ENCODE measurements at regions not wholly inside any gene's neighbourhood (a gene's known extent, or its start where the extent isn't known, plus 50 kb on each side); places are given as distances from the start of the nearest gene placed in this dataset.

GRCh38 chr11:122040464-122040863, 75.6 kb downstream of the BLID start:
- Histone ChIP-seq H3K27ac (no peak overlapping the region), H3K4me1 (no peaks in the 10 kb centered on the region), H3K9me3 (no peaks in the 10 kb centered on the region), H3K36me3 (no peaks in the 10 kb centered on the region), H3K27me3 (no peaks in the 10 kb centered on the region), H3K4me3 (no peak overlapping the region)
- no peak for DNase-seq
- in situ Hi-C loops (cut with MboI; ENCODE audit: low pct_ligation_motif_present in 1 of 4, low pct_unique_long_range_greater_than_20kb in 1 of 4, low sequenced_read_pairs in 3 of 4) (no loop called here), intact Hi-C loops (cut with DNase I; ENCODE audit: low total_unique reads) (no loop called here)
- TF ChIP-seq POLR2A (IDR thresholded peaks at IDR 0.05) = no peak
- TF ChIP-seq EP300 (IDR thresholded peaks at IDR 0.05; ENCODE audit: low read depth) = no peak
- TF ChIP-seq POLR2AphosphoS5 (IDR thresholded peaks at IDR 0.05) = no peak
- TF ChIP-seq CTCF (IDR thresholded peaks at IDR 0.05) = no peak
- 31 to 47% methylated on average over 4 to 6 of the region's 6 CpGs for WGBS, 2 donors (ENCODE audit: low coverage in 1 of 2)

GRCh38 chr11:122038543-122038942, 77.5 kb downstream of the BLID start:
- in situ Hi-C loops (cut with MboI; ENCODE audit: low pct_ligation_motif_present in 1 of 4, low pct_unique_long_range_greater_than_20kb in 1 of 4, low sequenced_read_pairs in 3 of 4) = no loop called here
- H3K27me3 ChIP-seq = no peaks in the 10 kb centered on the region
- 46 to 49% methylated on average over 2 of the region's 2 CpGs for WGBS, 2 donors (ENCODE audit: low coverage in 1 of 2)

GRCh38 chr11:122037911-122038310, 78.1 kb downstream of the BLID start:
- no peak overlapping the region for H3K4me3 ChIP-seq
- no peak overlapping the region for H3K27ac ChIP-seq
- TF ChIP-seq EP300 (IDR thresholded peaks at IDR 0.05; ENCODE audit: low read depth) = no peak
- no peak for TF ChIP-seq CTCF (IDR thresholded peaks at IDR 0.05)
- no peak for TF ChIP-seq POLR2A (IDR thresholded peaks at IDR 0.05)
- TF ChIP-seq POLR2AphosphoS5 (IDR thresholded peaks at IDR 0.05) = no peak
- H3K36me3 ChIP-seq = no peaks in the 10 kb centered on the region
- no peaks in the 10 kb centered on the region for H3K4me1 ChIP-seq
- no peaks in the 10 kb centered on the region for H3K9me3 ChIP-seq
- H3K27me3 ChIP-seq = no peaks in the 10 kb centered on the region
- no peak for DNase-seq
- in situ Hi-C loops (cut with MboI; ENCODE audit: low pct_ligation_motif_present in 1 of 4, low pct_unique_long_range_greater_than_20kb in 1 of 4, low sequenced_read_pairs in 3 of 4) (no loop called here), intact Hi-C loops (cut with DNase I; ENCODE audit: low total_unique reads) (no loop called here)

More at GRCh38 chr11:122038543-122038942, 77.5 kb downstream of the BLID start:
- Histone ChIP-seq H3K4me1 (no peaks in the 10 kb centered on the region), H3K4me3 (no peak overlapping the region), H3K9me3 (no peaks in the 10 kb centered on the region), H3K27ac (no peak overlapping the region), H3K36me3 (no peaks in the 10 kb centered on the region)
- intact Hi-C loops (cut with DNase I; ENCODE audit: low total_unique reads) = no loop called here
- DNase-seq = no peak
- TF ChIP-seq POLR2AphosphoS5 (IDR thresholded peaks at IDR 0.05) (no peak), EP300 (IDR thresholded peaks at IDR 0.05; ENCODE audit: low read depth) (no peak), POLR2A (IDR thresholded peaks at IDR 0.05) (no peak), CTCF (IDR thresholded peaks at IDR 0.05) (no peak)

GRCh38 chr11:122036493-122036892, 79.5 kb downstream of the BLID start:
- TF ChIP-seq EP300 (IDR thresholded peaks at IDR 0.05; ENCODE audit: low read depth) = no peak
- TF ChIP-seq POLR2AphosphoS5 (IDR thresholded peaks at IDR 0.05) = no peak
- TF ChIP-seq POLR2A (IDR thresholded peaks at IDR 0.05) = no peak
- no peak for TF ChIP-seq CTCF (IDR thresholded peaks at IDR 0.05)
- intact Hi-C loops (cut with DNase I; ENCODE audit: low total_unique reads) (no loop called here), in situ Hi-C loops (cut with MboI; ENCODE audit: low pct_ligation_motif_present in 1 of 4, low pct_unique_long_range_greater_than_20kb in 1 of 4, low sequenced_read_pairs in 3 of 4) (no loop called here)
- Histone ChIP-seq H3K4me1 (no peaks in the 10 kb centered on the region), H3K9me3 (no peaks in the 10 kb centered on the region), H3K4me3 (no peak overlapping the region), H3K36me3 (no peaks in the 10 kb centered on the region), H3K27me3 (no peaks in the 10 kb centered on the region), H3K27ac (no peak overlapping the region)
- no peak for DNase-seq
- WGBS, 2 donors (ENCODE audit: low coverage in 1 of 2) = 86 to 88% methylated on average over 4 to 6 of the region's 6 CpGs

All from transverse colon (tissue), 4 donors.